GM19372 (cell line): ENCODE measurements at regions not wholly inside any gene's neighbourhood (a gene's known extent, or its start where the extent isn't known, plus 50 kb on each side); places are given as distances from the start of the nearest gene placed in this dataset.
"Not testable (repeated sequence)": the region's sequence is repeated elsewhere in the genome, so short reads cannot be mapped to it uniquely, and the experiment has no call there.

Experiments
- ATAC-seq: cut with Tn5 transposase; IDR thresholded peaks from one replicate; pipeline ENCODE4 v1.9.1; 2021; ENCODE audit warnings: mild to moderate bottlenecking, low read depth, moderate library complexity; ENCODE audit not compliant: unreplicated experiment

GRCh38 chr7:91749418-91749817 lies 131.1 kb downstream of the MTERF1 start:
- ATAC-seq, result no peak

DNA sequence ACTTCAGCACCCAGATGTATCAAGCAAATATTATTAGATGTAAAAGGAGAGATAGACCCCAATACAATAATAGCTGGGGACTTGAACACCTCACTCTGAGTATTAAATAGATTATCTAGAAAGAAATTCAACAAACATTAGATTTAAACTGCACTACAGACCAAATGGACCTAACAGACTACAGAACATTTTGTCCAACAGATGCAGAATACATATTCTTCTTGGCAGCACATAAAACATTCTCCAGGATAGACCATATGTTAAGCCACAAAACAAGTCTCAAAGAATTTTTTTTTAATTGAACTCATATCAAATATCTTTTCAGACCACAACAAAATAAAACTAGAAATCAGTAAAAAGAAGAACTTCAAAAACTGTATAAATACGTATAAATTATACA lies 130.4 kb downstream of the MTERF1 start:
- no peak for ATAC-seq

DNA sequence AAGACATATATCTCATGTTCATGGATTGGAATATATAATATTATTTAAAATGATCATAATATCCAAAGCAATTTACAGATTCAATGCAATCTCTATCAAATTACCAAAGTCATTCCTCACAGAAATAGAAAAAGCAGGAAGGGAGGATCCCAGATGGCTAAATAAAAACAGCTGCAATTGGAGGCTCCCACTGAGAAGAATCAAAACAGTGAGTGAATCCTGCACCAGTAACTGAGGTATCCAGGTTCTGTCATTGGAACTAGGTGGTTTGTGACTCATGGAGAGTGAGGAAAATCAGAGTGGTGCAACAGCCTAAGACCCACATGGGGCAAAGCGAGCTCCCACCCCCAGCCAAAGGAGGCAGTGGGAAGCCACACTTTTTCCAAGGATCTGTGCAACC lies 128.4 kb downstream of the MTERF1 start:
- ATAC-seq, result no peak

- not testable (repeated sequence) for ATAC-seq
These were observed 126.2 kb downstream of the MTERF1 start for GRCh38 chr7:91754280-91754679.

DNA sequence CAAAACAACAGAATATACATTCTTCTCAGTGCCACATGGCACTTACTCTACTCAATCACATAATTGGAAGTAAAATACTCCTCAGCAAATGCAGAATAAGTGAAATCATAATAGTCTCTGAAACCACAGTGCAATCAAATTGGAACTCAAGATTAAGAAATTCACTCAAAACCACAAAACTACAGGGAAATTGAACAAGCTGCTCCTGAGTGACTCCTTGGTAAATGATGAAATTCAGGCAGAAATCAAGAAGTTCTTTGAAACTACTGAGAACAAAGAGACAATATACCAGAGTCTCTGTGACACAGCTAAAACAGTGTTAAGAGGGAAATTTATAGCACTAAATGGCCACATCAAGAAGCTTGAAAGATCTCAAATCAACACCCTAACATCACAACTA lies 125.4 kb downstream of the MTERF1 start:
- ATAC-seq, result not testable (repeated sequence)

DNA sequence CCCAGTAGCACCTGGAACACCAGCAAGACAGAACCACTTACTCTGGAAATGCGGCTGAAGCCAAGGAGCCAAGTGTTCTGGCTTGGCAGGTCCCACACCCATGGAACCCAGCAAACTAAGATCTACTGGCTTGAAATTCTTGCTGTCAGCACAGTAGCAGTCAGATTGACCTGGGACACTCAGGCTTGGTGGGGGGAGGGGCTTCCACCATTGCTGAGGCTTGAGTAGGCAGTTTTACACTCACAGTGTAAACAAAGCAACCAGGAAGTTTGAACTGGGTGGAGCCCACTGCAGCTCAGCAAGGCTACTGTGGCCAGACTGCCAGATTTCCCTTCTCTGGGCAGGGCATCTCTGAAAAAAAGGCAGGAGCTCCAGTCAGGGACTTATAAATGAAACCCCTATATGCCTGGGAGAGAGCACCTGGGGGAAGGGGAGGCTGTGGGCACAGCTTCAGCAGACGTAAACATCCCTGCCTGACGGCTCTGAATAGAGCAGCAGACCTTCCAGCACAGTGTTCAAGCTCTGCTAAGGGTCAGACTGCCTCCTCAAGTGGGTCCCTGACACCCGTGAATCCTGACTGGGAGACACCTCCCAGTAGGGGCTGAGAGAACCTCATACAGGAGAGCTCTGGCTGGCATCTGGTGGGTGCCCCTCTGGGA lies 121.2 kb downstream of the MTERF1 start:
- no peak for ATAC-seq

- no peak for ATAC-seq
These were observed 112.7 kb downstream of the MTERF1 start for GRCh38 chr7:91767820-91768219.

DNA sequence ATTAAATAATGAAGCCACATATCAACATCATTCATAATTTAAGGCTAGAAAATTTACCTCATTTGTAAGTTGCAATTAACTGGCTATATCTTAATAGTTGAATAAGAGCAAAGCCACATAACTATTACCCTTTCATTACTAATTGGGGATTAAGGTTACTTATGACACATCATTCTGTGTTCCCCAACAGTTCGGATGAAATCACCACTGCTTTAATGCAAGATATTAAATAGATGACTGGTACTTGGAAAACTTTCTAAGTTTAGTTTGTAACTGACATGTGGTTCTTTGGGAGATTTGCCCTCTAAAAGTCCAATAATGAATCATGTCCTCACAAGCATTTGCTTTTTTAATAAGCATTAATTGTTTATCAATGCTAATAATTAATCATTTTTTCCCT lies 109.1 kb downstream of the MTERF1 start:
- ATAC-seq, result no peak

DNA sequence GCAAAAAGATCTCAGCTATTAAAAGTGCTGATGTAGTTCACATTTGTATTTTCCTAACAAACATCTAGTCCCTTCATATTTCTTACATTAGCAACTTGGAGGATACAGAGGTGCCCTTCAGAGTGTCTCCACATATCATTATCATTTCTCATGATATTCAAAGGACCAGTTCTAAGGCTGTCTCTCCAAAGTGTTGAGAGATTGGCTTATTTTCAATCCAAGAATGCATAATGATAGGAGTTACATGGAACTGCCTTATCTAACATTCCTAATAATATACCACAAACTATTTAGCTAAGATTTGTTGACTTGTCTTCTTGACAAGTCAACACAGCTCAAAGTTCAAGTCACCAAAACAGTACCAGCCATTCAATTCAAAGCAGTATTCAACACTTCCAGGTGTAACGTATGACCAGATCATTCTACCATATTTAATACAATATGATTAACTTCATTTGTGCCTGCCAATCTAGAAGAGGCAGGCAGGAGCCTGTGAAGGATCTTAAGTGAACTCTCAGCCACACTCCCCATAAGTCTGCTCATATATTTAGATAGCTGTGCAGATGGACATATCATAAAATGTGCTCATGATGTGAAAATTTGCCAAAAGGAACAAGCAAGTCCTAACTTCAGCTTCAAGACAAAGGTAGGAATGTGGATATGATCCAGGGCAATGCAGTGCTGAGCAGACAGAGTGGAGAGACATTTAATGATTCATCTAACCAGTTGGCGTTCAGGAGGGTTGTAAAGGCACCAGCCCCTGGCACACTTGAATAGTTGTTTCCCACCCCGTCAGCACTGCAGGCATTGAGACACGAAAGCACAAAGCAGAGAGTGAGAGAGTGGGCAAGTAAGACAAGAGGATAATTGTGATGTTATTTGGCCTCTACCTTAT lies 108.3 kb downstream of the MTERF1 start:
- ATAC-seq, result no peak

GRCh38 chr7:91776171-91776570 lies 104.3 kb downstream of the MTERF1 start:
- ATAC-seq, result no peak

DNA sequence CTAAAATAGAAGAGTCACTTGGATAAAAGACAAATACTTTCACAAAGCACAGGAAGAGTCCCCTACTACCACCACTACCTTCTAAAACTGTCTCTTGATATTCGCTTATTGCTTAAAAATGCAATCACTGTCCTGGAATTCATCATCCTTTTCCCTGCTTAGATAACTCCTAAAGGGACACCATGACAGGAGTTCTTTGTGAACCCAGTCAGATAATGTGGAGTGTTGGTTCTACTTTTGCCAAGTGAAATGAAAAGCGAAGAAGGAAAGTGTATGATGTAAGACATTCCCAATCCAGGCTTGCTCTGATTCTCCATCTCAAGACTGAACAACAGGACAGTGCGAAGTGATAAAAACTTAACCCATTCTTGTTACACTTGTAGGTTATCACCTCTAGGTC lies 103.0 kb downstream of the MTERF1 start:
- ATAC-seq, result no peak

DNA sequence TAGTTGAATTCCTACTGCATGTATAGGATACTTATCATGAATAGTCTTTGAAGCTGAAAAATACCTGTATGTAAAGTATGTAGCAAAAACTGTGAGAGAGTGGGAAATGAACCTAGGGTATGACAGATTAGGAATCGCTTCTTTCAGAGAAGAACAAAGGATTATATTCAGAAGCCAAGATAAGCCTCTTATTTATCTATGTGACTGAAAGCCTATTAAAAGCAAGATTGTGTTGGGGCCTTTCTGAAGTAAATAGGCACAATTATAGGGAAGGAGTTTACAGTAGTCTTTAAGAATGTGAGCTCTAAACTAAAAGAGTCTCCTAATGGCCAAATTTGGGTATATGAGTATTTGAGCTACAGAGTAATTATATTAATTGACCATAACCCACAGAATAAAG lies 102.1 kb downstream of the MTERF1 start:
- no peak for ATAC-seq

DNA sequence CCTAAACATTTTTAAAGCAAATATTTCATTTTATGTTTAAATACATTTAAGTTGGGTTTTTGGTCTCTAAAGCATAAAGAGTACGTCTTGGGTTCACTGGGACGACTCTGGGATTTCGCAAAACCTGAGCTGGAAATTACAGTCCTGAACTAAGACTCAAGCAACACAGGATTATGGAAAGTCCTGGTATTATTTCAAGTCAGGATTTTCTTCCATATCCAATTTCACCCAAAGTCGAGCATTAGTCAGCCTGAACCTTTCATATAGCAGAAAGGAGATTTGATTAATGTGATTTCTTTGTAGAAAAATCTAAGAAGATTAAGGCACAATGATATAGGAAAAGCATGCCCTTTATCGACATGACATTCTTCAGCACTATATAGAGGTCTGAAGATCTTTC lies 100.0 kb downstream of the MTERF1 start:
- no peak for ATAC-seq

DNA sequence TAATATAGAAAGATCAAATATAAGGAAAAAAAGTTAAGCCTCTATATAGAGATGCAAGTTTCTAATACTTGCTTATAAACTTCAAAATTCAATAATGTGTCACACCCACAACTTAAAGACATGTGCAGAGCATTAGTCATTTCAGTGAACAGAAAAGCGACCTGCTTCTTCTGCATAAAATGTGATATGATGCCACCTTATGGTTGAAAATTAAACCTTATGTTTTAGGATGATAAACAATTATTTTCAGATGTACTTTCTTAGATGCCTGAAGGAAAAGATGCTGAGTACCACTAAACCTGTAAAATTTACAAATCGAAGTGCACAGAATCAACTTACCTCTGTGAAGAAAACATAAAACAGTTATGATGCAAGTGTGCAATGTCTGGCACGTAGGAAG lies 96.0 kb downstream of the MTERF1 start:
- ATAC-seq, result no peak

- ATAC-seq, result no peak
These were observed 92.6 kb downstream of the MTERF1 start for GRCh38 chr7:91787931-91788330.

DNA sequence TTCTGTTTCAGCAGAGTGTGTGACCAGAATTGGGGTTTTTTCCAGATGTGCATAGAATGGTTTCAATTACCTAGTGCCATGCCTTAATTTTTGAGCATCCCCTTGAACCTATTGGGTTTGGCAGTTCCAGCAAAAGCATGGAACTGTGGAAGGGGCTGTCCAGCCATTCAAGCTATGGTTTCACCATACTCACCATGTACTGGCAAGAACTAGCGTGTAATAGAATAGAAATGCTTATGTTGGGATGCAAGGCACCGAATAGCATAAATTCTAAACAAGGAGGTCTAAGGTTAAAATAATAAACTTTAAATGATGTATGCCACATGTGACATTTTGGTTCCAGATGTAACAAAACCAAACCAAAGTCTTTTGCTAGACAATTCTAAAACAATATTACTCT lies 91.4 kb downstream of the MTERF1 start:
- no peak for ATAC-seq

DNA sequence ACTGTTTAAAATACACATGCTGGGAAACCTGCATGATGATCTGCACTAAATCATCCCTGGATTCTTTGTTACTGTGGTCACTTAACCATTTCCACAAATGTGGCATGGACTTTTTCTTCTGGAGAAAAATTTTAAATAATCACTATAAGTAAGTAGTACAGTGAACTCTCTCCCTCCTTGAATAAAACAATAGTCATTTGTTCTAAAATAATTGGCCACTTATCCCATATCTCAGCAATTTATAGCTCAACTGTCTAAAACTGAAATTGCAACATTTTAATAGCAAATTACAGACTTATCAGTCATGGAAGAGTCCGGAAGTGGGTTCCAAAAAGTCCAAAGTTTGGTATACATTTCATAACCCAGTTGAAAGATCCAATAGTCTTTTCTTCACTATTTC lies 90.9 kb downstream of the MTERF1 start:
- no peak for ATAC-seq

DNA sequence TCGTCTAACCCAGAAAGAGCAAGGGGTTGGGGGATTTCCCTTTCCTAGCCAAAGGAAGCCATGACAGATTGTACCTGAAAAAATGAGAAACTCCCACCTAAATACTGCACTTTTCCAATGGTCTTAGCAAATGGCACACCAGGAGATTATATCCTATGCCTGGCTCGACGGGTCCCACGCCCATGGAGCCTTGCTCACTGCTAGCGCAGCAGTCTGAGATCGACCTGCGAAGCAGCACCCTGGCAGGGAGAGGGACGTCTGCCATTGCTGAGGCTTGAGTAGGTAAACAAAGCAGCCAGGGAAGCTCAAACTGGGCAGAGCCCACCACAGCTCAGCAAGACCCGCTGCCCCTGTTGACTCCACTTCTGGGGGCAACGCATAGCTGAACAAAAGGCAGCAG lies 89.9 kb downstream of the MTERF1 start:
- ATAC-seq, result not testable (repeated sequence)

DNA sequence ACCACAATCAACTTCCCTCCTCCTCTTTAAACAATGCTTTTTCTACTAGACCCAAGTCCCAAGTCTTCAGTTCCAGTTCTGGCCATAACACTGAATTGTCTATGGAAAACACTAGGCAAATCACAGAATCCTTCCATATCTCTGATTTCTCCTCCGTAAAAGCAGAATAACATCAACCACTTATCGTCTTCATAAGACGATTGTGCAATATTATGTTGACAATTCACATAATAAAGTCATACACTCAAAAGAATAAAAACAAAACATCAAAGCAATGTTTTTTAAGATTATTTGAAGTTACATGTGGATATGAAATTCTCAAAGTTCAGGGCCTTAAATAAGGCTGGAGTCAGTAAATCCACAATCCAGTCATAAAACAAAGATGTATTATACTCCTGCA lies 84.4 kb downstream of the MTERF1 start:
- ATAC-seq, result no peak

DNA sequence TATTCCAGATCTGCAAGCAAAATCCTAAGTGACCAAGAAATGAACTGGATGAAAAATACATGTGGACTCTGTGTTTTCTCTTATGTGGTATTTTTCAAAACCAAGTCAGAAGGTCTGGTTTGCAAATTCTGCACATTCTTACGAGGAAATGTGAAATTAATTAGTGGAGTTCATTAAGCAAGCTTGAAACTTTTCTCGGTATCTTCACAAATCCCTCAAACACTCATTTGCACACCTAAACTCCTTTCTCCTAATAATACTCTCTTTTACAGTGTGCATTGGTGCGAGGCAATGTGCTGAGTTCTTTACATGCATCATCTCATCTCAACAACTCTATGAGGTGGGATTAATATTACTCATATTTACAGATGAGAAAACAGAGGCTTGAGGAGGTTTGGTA lies 82.1 kb downstream of the MTERF1 start:
- ATAC-seq, result no peak

DNA sequence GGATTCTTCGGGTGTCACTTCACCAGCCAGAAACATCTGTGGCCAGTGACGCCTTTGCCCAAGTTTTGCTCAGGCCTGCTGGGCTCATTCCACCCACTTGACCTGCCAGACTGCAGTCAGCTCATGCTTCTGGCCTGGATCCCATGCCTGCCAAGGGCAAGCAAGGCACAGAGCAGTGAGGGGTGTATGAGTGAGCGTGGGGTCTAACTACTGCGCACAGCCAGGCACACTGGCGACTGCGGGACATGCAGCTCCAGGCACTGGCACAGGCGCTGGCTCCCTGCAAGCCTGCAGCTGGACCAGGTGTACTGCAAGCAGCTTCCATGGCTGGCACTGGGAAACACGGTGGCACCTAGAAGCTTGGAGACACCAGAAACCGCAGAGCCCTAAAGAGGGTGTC lies 80.1 kb downstream of the MTERF1 start:
- no peak for ATAC-seq

DNA sequence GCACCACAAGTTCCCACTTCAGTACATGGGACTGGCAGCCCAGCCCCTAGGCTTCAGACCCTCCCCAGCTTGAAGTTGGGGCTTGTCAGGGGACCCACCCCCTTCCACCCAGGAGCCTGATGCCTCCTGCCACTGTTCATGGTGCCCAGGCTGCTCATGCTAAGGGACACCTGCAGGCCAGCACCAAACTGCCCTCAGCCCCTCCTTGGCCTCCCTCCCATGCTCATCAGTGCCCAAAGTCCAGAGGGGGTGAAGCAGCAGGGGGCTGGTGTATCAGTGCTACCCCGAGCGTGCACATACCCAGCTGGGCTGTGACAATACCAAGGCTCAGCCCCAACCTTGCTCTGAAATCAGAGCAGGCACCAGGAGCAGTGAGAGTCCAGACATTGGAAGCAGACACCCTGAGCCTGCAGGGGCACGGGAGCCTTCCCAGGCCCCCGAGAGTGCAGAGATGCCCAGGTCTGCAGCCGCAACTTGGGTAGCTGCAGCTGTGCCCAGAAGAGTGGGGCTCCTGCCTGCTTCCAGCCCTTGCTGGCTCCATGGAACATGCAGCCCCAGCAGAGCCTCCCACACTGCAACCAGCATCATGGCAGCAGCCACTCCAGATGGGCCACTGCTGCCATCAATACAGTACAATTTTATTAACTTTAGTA lies 79.0 kb downstream of the MTERF1 start:
- ATAC-seq, result no peak
